DMS 273 (cell line): ENCODE measurements at regions not wholly inside any gene's neighbourhood (a gene's known extent, or its start where the extent isn't known, plus 50 kb on each side); places are given as distances from the start of the nearest gene placed in this dataset.
"Not testable (repeated sequence)": the region's sequence is repeated elsewhere in the genome, so short reads cannot be mapped to it uniquely, and the experiment has no call there.

Source experiments
- DNase-seq: peaks from one replicate; lab custom pipeline; 2025; ENCODE audit not compliant: unreplicated experiment; lab: John Stamatoyannopoulos, UW

DNA sequence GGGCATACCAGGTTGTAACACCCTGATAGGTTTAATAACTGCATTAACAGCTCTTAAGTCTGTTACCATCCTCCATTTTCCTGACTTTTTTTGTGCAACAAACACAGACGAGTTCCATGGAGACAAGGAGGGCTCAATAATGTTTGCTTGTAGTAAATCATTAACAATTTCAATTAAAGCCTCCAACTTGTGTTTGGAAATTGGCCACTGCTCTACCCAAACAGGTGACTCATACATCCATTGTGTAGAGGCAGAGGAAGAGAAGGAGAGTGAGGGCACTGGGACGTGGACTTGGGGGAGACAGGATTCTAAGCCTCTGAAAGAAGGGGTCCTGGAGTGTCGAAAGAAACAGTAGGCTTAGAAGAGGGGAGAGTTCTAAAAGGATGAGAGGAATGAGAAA is 213.6 kb upstream of the KCNN2 start:
- no peak for DNase-seq

DNA sequence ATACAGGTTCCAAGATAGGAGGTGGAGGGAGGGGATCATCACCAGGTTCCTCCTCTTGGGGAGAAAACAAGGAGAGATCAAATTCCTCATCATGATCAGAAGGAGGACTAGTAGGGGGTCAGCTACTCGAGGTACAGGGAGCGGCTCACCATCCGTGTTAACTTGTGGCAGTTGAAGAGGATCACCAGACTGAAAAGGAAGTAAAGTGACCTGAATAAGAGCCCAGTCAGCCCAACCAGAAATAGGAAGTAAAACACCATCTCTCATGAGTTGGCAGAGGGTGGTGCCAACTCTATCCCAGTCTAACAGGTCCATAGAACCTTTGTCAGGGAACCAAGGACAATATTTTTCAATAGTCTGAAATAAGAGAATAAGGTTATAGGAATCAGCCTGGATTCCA is 213.1 kb upstream of the KCNN2 start:
- DNase-seq = not testable (repeated sequence)

GRCh38 chr5:114152656-114153360 is 209.1 kb upstream of the KCNN2 start:
- no peak for DNase-seq

DNA sequence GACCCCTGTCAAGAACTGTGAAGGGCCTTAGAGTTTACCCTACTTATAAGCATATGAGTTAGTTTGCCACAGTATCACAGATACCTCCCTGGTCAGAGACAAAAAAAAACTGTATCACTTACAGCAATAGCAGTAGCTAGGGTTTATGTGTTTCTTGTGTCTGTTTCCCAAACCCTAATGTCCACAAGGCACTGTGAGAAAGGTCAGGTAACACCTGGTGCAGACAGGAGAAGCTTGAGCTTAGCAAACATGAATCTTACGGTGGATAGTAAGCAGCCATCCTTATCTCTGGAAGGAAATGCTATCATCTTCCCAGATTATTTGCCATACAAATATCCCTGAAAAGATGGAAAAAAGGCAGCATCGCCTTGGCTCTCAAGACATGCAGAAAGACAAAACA is 208.5 kb upstream of the KCNN2 start:
- no peak for DNase-seq

GRCh38 chr5:114153833-114154232 is 208.0 kb upstream of the KCNN2 start:
- no peak for DNase-seq

GRCh38 chr5:114166081-114166480 is 195.8 kb upstream of the KCNN2 start:
- DNase-seq = no peak

DNA sequence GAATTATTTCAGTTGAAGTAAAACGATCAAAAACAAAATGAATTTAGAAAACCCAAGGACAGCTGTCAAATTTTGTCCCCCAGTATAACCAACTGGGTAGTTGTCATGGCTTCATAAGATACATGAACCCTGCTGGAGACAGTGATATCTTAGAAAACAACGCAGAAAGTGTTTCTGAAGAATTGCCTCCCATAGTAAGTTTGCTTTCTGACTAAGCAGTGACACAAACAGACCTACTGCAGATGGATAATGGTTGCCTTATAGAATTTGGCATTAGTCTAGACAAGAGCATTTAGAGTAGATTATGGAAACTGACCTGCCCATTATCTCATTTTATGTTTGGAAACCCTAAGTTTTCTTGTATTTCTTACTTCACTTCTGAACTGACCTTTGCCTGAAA is 187.7 kb upstream of the KCNN2 start:
- DNase-seq = no peak

GRCh38 chr5:114174837-114175236 is 187.0 kb upstream of the KCNN2 start:
- DNase-seq = no peak

GRCh38 chr5:114176356-114176755 is 185.5 kb upstream of the KCNN2 start:
- no peak for DNase-seq

GRCh38 chr5:114179134-114179533 is 182.7 kb upstream of the KCNN2 start:
- DNase-seq = no peak

DNA sequence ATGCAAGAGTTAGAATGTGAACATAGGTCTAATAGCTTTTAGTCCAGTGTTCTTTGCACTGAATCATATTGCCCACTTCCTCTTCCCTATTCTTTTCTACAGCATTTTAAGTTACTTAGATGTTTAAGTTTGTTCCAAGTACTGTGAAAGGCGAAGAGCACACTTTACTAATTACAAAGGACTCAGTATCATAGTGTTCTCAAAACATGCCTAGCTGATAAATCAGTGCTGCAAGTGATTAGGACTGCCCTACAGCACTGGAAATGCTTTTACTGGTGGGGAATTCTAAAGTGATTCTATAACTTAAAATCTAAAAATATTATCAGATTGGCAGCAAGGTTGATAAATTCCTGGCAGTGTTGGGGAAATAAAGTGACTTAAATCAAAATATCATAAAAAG is 177.9 kb upstream of the KCNN2 start:
- no peak for DNase-seq

- DNase-seq = no peak
Measured at GRCh38 chr5:114185274-114185673, 176.6 kb upstream of the KCNN2 start.

GRCh38 chr5:114191441-114191840 is 170.4 kb upstream of the KCNN2 start:
- no peak for DNase-seq

DNA sequence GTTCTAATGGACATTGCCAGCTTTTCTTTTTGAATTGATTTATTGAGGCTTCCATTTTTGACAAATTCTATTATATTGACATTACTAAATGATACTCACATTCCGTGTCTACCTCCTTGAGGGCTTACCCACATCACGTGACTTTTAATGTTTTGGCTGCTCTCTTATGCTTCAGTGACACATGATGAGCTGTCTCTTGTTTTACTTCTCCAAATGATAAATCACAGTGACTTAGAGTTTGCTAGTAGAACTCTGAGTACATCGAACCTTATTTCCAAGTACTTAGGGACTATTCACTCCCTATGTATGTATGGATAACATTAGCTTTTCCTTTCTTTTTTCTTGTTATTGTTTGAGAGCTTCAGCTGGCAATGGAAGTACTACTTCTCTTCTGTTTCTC is 169.8 kb upstream of the KCNN2 start:
- no peak for DNase-seq

GRCh38 chr5:114201332-114201731 is 160.5 kb upstream of the KCNN2 start:
- no peak for DNase-seq

DNA sequence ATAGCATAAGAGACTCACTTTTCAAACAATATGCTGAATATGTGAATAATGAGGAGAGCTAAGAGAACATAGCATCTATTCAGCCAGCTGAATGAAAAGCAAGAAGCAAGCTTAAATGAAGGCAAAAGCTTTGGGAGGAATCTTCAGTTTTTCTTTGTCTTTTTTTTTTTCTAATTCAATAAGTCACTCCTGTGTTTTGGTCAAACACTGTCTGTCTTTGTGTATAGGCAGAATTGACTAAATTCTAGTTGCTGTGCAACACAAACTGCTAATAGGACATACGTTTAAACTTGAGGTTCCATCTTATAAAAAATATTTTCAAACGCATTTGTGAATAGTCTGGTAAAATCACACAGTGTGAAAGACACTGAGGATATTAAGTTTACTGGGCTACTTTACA is 156.9 kb upstream of the KCNN2 start:
- no peak for DNase-seq

GRCh38 chr5:114206640-114207039 is 155.2 kb upstream of the KCNN2 start:
- DNase-seq = no peak

DNA sequence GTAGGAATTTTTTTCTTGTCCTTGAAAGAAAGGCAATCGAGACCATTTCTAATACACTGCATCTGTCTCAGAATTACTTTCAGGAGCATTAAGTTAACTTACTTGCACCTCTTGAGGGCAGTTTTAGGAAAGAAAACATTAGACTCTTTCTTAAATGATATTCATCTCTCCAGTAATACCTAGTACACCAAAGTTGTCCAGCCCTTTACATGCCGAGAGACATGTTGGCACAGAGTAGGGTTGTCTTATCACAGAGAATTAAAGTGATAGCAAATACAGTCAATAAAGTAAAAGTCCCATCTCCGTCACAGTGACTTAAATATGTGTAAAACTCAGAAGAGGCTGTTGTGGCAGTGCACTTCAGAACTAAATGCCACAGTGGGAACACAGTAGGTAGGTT is 154.3 kb upstream of the KCNN2 start:
- no peak for DNase-seq

DNA sequence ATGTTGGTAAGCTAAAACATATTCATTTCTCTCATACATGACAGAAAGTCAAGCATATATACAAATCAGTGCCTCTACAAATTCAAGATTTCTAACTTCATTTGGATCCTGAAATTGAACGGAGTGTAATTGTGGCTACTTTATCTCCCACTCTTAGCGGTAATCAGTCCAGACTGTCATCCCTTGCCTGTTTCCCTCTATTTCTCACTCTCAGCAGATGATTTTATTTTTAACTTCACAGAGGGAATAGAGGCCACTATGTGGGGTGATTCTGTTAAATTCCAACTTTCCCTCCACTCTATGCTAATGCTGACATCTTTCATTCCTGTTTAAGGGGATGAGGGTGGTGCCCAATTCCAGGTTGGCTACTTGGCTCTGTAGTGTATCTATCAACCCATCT is 153.8 kb upstream of the KCNN2 start:
- DNase-seq = no peak

DNA sequence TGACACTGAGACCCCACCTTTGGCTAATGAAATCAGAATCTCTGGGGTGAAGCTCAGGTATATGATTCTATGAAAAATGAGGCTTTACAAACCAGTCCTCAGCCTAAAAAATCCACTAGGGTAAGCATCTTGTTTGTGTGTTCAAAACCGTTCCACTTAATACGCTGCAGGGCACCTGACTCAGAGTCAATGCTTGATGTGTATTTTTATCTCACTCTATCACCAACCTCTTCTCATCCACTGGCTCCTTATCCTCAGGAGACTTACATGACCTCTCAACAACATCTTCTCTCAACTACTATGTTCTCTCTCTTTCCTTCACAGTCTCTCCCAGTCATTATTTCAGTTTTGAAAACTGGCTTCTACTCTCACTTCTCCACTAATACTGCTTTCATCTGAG is 153.3 kb upstream of the KCNN2 start:
- no peak for DNase-seq

DNA sequence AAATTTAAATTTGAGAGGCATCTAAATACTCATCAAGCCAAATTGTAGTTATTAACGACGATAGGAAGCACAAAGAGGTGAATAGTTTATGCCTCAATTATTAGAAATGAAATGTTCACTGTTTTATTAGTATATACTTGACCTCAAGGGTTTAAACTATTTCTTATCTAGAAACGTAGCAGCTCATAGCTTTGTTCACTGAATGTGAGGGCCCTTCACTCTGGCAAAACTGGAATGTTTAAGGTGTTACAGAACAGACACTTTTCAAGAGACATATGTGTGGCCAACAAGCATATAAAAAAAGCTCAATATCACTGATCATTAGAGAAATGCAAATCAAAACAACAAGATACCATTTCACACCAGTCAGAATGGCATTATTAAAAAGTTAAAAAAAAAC is 151.2 kb upstream of the KCNN2 start:
- DNase-seq = no peak

DNA sequence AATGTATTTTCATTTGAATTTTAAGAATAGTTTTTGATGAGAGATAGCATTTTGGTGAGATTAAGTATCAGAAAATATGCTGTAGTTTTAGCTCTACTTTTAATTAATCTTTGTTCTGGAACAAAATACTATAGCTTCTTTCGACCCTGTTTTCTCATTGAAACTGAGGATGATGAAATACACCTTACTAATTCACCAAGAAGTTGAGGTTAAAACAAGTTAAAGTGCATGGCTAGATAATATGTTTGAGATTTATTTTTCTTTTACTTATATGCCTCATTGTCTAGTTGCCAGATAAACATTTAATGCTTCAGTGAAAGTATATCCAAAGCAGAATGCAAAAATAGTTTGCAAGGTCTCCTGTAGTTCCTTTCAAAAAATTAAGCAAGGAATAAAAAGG is 140.1 kb upstream of the KCNN2 start:
- DNase-seq = no peak

DNA sequence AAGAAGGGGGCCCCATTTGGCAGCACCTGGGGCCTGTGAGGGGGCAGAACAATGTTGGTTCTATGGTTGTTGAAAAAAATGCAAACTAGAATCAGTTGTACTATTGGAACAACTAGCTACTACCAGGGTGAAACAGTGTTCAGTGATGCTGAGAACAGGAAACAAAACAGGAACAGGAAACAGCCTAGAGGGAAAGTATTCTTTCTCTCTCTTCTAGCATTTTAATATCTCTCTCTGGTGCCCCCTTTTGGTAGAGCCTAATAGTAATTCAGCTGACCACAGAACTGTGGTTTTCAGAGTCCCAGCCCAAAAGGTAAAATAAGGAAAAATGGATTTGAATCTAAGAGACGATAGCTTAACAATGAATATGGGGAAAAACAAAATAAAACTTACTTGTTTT is 138.0 kb upstream of the KCNN2 start:
- peak; percentile 49 for DNase-seq

DNA sequence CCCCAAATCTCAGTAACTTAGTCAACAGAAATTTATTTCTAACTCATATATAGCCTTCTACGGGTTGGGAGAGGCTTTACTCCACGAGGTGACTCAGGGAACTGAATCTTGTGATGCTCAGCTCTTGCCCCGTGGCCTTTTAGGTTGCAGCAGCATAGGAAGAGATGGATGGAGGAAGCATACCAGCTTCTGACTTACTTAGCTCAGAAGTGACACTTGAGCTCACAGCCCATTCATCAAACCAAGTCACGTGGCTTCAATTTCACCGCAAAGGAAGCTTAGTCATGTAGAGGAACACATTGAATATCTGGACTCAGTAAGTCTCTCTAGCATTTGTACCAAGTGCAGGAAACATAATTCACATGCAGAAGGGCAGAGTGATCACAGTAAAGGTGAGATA is 124.1 kb upstream of the KCNN2 start:
- DNase-seq = no peak
